ENCODE measurements at regions not wholly inside any gene's neighbourhood (a gene's known extent, or its start where the extent isn't known, plus 50 kb on each side); places are given as distances from the start of the nearest gene placed in this dataset.

GRCh38 chr3:72586694-72587093 lies 261.6 kb downstream of the SHQ1 start:
- Histone ChIP-seq H3K18ac (ENCODE audit: low read depth, low read length) (no peak overlapping the region), H3K9me1 (ENCODE audit: insufficient read depth, low read length) (no peaks in the 10 kb centered on the region), H4K5ac (ENCODE audit: low read depth, low read length) (no peak overlapping the region), H3K79me1 (ENCODE audit: low read depth in 1 of 2, low read length in 2 of 2) (no peaks in the 10 kb centered on the region), H2BK20ac (ENCODE audit: low read depth, low read length) (no peak overlapping the region), H2BK120ac (ENCODE audit: low read depth, low read length) (no peak overlapping the region), H4K20me1 (ENCODE audit: insufficient read depth, low read length) (no peaks in the 10 kb centered on the region), H3K4me1 (ENCODE audit: control insufficient read depth, insufficient read depth, low read length) (peaks cover 3% of the 10 kb centered on the region; the same call in 1 of the 2 replicates), H3K27ac (ENCODE audit: insufficient read depth, low read length) (no peak overlapping the region), H3K4ac (ENCODE audit: low read depth, low read length) (no peak overlapping the region), H3K56ac (ENCODE audit: extremely low read depth, insufficient read depth, low read length) (no peak overlapping the region), H3K36me3 (ENCODE audit: control insufficient read depth, insufficient read depth, low read length) (no peaks in the 10 kb centered on the region), H2AFZ (replicated peaks; ENCODE audit: low read length, poor library complexity) (no peak overlapping the region), H2BK15ac (ENCODE audit: low read depth, low read length) (no peak overlapping the region), H3K9ac (ENCODE audit: low read depth, low read length) (no peak overlapping the region), H4K8ac (ENCODE audit: low read depth in 2 of 2, low read length in 2 of 2) (no peak overlapping the region), H2BK5ac (ENCODE audit: low read depth, low read length, poor library complexity, severe bottlenecking) (no peak overlapping the region), H2AK9ac (replicated peaks; ENCODE audit: low read depth, low read length, poor library complexity) (no peak overlapping the region), H4K91ac (ENCODE audit: insufficient read depth, low read depth, low read length) (no peak overlapping the region), H3K4me2 (ENCODE audit: low read depth, low read length) (no peak overlapping the region), H3K14ac (replicated peaks; ENCODE audit: low read depth, low read length) (no peak overlapping the region), H2AK5ac (ENCODE audit: low read depth, low read length) (no peak overlapping the region), H3K23ac (ENCODE audit: low read depth, low read length) (no peak overlapping the region), H3K9me3 (ENCODE audit: control insufficient read depth, insufficient read depth, low read length) (no peaks in the 10 kb centered on the region), H3K27me3 (ENCODE audit: control insufficient read depth, insufficient read depth, low read length) (peaks cover 5% of the 10 kb centered on the region), H3K4me3 (ENCODE audit: insufficient read depth, low read depth, low read length) (no peak overlapping the region)
- dilution Hi-C loops (cut with HindIII; ENCODE audit: low sequenced_read_pairs, unreplicated experiment) (no loop called here), intact Hi-C loops (cut with micrococcal nuclease) (no loop called here), in situ Hi-C loops (cut with MboI; ENCODE audit: low sequenced_read_pairs) (no loop called here)
- ChIA-PET POLR2A (ENCODE audit: unreplicated experiment) (no interaction called here), CTCF (no interaction called here)
- ATAC-seq (ENCODE audit: low read depth) (no peak), DNase-seq (no peak)
- WGBS, 2 experiments (ENCODE audit: extremely low coverage in 2 of 2, insufficient read length in 1 of 2): 78% methylated on average over 4 of the region's 7 CpGs; no CpG with 5 or more reads in 1 of the 2 experiments
- TF ChIP-seq MXI1 (IDR thresholded peaks at IDR 0.05; ENCODE audit: borderline replicate concordance, low read depth, low read length): no peak
- no peak for TF ChIP-seq BHLHE40 (IDR thresholded peaks at IDR 0.05; ENCODE audit: low read depth, low read length)
- TF ChIP-seq ELK1 (IDR thresholded peaks at IDR 0.05; ENCODE audit: borderline replicate concordance, low read depth, low read length): no peak
- no TSS peak for BruUV-seq (replicated peaks)

All from IMR-90 (cell line).